ENCODE measurements at regions not wholly inside any gene's neighbourhood (a gene's known extent, or its start where the extent isn't known, plus 50 kb on each side); places are given as distances from the start of the nearest gene placed in this dataset.

DNA sequence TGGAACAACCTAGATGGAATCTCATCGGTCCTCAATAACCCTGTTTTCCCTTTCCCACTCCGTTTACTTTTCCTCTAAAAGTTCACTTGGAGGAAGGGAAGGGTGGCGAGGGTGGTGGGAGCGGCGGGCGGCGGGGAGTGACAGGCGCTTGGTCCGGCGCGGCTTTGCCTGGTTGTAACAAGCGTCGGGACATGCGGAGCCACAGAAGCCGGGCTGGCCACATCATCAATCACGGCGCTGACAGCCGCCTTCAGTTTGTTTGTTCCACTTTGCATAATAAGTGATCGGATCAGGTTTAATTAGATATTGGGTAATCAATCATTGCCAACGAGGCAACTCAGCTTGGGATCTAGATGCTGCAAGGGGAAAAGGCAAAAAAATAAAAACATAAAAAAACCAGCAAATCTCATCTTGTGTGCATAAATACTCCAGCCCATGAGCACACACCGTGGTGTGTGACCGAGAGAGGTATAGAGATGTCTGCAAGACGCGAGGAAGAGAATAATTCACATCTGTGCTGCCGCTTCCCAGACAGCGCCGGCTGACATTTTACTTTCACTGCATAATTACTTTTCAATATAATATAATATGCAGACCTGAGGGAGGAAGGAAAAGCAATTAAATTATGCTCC lies 396.2 kb upstream of the IRX4 start:
- DNase-seq (ENCODE audit: low read depth in 1 of 2, low spot score in 1 of 2), result no peak

DNA sequence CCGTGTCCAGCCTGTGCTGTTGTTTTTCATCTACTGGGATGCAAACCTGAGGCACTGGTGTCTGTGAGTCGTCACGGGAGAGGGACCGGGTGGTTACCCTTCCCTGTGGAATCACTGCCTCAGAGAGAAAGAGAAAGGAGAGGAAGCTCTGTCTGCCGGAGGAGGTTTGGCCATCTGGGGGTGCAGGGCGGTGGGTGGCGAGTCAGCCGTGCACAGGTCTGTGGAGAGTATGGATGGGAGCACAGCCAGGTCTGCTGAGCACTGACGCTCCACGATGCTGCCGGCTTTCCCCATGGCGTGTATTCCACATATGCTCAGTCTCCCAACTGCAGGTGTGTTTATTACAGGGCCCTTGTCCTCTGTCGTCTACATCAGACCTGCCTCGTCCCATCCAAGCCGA lies 395.2 kb upstream of the IRX4 start:
- DNase-seq (ENCODE audit: low read depth in 1 of 2, low spot score in 1 of 2), result no peak

DNA sequence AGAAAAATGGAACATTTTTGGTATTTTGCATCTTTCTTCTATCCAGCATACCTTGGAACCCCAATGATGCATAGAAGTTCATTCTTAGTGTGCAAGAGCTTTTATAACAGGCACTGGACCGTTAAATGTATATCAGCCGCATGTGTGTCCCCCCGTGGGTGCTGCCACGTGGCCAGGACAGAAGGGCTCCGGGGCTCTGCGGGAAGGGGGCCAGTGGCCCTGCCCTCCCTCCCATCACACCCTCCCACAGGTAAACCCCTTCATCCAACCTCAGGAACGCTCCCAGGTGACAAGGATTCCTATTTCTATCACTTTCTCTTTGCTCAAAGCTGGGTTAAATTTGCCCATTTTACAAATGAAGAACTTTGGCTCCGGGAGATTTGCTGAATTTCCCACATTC lies 393.4 kb upstream of the IRX4 start:
- no peak for DNase-seq (ENCODE audit: low read depth in 1 of 2, low spot score in 1 of 2)

DNA sequence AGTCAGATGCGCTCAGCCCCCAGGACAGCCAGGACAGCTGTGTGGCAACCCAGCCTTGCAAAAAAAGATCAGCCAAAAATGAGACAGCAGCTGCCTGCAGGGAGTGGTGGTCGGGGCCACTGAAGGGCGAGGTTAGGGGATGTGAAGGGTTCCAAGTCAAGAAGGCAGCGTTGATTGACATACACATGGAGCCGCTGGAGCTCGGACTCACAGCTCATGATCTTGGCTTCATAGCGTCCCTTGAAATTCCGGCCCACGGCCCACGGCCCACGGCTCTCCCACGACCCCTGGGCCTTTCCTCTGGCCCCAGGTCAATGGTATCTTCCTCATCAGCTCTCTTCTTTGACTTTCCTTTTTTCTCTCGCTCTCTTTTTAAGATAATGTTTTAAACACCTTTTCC lies 390.0 kb upstream of the IRX4 start:
- no peak for DNase-seq (ENCODE audit: low read depth in 1 of 2, low spot score in 1 of 2)

DNA sequence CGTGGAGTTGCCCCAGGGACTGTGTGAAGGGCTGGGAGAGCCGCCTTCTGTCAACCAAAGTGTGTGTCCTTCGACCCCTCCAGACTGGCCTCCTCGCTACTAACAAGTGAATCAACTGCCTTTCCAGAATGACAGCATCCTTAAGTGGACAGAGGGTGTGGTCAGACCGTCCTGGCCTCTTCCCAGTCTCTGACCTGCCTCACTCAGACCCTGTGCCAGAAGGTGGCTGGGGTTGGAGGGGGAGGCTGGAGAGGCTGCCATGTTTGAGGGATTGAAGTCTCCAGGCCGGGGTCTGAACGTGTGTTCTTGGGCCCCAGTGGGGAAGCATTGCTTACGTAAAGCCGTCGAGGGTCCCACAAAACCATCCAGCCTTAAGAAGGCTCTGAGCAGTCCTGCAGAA lies 389.3 kb upstream of the IRX4 start:
- no peak for DNase-seq (ENCODE audit: low read depth in 1 of 2, low spot score in 1 of 2)

DNA sequence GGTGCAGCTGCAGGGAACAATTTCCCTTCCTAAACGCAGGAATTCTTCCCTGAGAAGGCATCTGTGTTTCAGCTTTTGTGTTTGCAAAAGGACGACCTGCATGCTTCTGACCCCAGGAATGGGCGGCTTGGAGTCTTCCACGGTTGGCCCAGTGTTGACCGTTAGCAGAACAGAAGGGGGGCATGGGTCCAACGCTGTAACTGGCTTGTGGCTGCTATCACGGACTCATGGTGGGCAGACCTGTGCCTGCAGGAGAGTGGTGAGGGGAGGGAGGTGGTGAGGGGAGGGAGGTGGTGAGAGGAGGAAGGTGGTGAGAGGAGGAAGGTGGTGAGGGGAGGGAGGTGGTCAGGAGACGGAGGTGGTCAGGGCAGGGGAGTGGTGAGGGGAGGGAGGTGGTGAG lies 388.6 kb upstream of the IRX4 start:
- no peak for DNase-seq (ENCODE audit: low read depth in 1 of 2, low spot score in 1 of 2)

DNA sequence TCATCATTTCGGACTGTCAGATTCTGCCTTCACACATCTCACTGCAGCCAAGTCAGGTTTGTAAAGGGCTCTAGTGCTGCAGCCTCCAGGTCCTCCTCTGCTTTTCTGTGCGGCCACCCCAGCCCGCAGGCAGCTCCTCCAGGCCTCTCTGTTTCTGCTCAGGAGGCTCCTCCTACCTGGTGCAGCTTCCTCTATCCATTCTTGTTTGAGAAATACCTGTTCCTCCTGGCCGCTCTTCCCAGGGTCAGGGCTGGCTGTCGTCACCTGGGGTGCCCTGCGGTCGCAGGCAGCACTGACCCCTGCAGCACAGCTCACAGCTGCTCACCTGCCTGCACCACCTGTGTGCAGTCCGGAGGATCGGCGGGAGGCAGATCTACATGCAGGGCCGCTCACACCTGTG lies 387.7 kb upstream of the IRX4 start:
- no peak for DNase-seq (ENCODE audit: low read depth in 1 of 2, low spot score in 1 of 2)

DNA sequence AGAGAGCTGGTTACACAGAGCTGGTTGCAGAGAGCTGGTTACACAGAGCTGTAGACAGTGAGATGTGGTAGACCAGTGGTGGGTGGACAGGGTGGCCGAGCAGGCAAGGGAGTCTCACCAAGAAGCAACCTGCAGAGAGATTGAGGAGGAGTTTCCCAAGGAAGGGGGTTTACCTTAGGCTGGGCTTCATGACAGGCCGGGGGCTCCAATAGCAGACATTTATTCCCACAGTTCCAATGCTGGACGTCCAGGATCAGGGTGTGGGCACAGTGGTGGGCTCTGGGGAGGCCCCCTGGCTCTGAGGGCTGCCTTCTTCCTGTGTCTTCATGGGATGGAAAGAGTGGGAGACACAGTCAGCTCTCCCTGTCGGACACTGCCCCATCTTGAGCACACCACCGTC lies 386.9 kb upstream of the IRX4 start:
- no peak for DNase-seq (ENCODE audit: low read depth in 1 of 2, low spot score in 1 of 2)

DNA sequence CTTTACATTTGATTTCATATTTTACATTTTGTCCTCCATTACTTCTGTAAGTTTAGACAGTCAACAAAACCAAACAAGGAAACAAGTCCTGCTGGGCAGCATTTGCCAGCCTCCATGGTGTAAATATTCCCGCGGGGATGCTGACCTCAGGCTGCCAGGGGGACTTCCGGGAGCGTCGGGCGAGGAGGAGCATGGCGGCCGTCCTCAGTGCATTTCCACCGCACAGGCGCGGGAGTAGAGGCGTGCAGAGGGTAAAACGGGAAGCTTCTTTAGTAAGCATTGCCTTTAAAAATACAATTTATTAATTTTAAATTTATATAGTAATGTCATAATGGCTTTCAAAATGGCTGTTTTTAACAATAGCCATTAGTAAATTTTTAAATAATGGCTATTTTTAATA lies 385.3 kb upstream of the IRX4 start:
- DNase-seq (ENCODE audit: low read depth in 1 of 2, low spot score in 1 of 2), result no peak

DNA sequence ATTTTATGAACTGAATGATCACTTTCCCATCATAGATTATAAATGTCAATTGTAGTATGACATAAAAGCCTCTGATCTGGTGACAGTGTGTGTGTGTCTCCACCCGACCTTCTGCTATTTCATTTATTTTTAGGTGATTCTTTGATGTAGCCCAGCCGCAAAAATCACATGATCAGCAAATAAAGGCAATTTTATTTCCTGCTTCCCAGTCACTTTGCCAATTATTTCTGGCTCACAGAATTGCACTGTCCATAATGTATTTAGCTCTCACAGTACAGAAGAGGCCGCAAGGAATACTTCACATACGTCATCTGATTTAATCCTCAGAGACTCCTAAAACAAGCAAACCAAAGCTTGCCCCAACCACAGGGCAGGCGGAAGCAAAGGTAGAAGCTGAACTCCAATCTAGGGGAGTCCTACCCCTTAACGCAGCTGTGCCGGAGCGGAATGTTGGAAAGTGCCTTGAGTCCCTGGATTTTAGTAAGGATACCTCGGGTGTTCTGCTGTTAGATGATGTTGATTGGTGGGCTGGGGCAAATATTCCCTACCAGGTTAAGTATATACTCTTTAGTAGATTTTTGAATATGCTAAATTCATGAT lies 384.0 kb upstream of the IRX4 start:
- no peak for DNase-seq (ENCODE audit: low read depth in 1 of 2, low spot score in 1 of 2)

DNA sequence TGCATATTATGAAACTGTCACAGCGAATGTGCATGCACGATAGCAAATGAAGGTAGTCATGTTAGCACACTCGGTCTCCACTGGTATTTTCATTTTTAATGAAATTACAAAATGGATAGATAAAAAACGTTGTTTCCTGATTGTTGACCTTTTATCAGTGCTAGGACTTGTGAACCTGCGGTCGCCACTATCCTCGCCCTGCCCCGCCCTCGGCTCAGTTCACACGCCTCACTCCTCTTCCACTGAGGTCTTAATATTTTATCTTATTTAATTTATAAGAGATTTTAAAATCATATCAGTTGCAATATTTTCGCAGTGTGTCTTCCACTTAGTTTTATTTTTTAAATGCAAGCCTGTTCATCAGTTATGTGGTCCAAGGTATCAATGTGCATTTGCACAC lies 382.6 kb upstream of the IRX4 start:
- no peak for DNase-seq (ENCODE audit: low read depth in 1 of 2, low spot score in 1 of 2)

DNA sequence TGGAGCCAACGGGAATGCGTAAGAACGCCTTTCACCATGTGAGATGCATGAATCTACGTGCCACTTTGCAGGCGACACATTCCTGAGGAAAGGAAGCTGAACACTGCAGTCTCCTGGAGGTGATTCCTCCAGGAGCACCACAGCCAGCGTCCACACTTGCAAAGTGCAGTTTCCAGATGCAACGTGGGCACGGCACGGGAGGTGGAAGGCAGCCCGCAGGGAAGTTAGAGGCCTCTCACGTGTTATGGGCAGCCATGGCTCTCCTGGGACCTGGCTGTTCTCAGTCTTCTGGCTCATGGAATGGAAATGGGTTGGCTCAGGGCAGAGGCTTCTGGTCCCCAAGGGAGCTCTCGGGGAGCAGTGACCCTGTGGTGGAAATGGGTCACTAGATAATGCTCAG lies 381.0 kb upstream of the IRX4 start:
- no peak for DNase-seq (ENCODE audit: low read depth in 1 of 2, low spot score in 1 of 2)

DNA sequence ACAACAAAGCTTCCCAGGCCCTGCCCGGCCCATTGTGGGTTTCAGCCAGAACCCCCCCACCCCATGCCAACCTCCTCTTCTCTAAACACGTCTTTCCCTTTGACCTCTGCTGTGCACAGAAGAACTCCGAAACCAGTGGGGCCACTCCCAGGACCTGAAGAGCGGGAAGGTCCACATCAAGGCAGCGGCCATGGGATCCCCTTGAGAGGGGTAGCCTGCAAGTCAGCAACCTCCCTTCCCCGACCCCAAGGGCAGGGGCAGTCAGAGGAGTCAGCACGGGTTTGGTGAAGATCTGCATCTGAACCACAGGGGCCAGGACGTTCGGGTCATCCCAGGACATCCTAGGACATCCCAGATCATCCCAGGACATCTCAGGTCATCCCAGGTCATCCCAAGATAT lies 379.9 kb upstream of the IRX4 start:
- no peak for DNase-seq (ENCODE audit: low read depth in 1 of 2, low spot score in 1 of 2)

DNA sequence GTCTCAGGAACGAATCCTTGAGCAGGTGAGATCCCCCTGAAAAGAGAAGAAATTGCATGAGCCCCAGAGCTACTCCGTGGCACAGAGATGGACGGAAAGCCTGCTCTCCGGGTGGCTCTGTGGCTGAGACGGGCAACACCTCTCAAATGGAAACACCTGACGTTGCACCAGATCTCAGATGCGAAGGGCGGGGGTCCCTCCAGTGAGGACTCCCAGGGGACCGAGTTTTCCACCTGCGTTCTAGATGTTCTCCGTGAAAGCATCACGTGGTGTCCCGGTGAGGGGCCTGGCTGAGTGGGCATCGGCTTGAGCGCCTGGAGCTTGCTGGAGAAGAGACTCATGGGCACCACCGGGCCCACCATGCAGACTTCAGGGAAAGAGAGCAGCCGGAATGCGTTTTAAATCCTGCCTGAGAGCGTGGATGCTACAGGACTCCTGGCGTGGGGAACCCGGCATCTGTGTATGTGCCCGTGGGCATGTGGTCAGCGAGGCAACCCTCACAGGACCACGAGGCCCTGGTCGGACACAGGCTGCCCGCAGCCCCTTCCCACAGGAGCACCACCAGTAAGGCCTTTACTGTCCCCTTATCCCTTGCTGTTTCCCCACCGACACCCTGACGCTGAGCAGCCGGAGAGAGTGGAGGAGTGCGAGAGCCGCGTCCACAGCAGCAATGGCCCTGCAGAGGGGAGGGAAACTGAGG lies 378.4 kb upstream of the IRX4 start:
- DNase-seq (ENCODE audit: low read depth in 1 of 2, low spot score in 1 of 2), result no peak

DNA sequence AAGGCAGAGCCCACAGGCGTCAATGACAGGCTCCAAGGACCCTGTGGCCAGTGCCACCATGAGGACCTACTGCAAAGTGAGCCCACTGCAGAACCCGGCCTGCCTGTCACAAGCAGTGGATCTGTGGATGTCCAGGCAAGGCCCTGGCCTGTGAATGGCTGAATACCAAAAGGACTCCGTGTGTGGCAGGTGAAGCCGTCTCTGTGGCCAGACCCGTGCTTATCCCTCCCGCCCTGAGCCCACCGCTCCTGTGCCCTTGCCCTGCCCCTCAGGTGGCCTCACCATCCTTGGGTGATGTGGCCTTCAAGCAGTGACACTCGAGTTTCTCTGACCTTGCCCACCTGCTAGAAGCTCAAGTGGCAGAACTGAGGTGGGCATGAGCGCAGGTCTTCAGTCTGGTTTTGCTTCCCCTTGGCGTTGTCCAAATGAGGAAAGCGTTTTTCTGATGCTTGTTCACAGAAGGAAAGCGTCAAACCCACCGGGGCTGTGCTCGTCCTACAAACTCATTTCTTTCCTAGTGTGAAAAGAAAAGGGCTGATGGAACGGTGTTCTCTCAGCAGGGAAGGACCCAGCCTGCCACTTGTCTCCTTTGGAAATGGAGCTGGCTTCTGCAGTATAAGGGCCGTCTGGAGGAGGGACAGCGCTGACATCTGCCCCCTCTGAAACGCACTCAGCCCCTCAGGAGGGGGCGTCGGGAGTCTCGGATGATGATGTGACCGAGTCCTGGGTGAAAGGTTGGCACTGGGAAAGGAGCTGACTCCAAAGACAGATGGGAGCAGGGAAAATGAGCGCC lies 377.7 kb upstream of the IRX4 start:
- no peak for DNase-seq (ENCODE audit: low read depth in 1 of 2, low spot score in 1 of 2)

DNA sequence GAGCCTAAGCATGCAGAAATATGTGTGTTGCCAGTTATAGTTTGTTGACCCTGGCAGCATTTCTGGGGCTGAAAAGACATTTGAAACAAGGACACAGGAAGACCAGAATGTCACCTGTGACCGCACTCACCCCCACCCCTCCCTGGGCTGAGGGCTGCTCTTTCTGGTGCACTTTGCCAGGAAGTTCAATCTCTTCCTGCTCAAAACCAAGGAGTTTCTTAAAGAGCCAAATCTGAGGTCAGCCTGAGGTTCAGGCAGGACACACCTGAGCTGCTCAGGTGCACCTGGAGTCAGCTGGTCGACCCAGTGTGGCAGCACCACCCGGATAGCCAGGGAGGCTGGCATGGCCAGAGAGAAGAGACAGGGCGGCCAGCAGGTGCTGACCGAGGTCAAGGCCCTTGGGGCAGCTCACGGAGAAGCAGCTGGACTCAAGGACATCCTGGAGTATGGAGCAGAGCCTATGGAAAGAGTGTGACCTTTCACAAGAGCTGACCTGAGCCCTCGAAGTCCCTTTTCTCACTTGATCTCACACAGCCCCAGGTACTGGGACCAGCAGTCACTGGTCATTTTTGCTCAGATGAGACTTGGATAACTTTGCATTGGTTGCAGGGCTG lies 376.9 kb upstream of the IRX4 start:
- DNase-seq (ENCODE audit: low read depth in 1 of 2, low spot score in 1 of 2), result no peak

DNA sequence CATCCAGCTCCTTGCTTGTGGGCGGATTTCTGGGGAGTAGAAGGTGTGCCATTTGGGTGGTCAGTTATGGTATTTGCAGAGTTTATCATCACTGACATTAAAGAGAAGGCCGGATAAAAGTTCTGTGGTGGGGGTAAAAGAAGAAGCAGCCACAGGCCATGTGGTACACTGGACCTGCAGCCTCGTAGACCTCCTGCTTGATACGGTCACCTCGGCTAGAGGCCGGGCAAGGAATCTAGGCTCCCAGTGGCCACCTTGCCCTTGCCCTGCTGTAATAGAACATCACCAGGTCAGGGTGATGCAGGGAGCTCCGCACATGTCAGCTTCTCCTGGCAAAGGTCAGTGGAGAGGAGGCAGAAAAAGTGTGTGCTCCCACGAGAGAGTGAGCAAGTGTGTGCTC lies 376.1 kb upstream of the IRX4 start:
- DNase-seq (ENCODE audit: low read depth in 1 of 2, low spot score in 1 of 2), result no peak

DNA sequence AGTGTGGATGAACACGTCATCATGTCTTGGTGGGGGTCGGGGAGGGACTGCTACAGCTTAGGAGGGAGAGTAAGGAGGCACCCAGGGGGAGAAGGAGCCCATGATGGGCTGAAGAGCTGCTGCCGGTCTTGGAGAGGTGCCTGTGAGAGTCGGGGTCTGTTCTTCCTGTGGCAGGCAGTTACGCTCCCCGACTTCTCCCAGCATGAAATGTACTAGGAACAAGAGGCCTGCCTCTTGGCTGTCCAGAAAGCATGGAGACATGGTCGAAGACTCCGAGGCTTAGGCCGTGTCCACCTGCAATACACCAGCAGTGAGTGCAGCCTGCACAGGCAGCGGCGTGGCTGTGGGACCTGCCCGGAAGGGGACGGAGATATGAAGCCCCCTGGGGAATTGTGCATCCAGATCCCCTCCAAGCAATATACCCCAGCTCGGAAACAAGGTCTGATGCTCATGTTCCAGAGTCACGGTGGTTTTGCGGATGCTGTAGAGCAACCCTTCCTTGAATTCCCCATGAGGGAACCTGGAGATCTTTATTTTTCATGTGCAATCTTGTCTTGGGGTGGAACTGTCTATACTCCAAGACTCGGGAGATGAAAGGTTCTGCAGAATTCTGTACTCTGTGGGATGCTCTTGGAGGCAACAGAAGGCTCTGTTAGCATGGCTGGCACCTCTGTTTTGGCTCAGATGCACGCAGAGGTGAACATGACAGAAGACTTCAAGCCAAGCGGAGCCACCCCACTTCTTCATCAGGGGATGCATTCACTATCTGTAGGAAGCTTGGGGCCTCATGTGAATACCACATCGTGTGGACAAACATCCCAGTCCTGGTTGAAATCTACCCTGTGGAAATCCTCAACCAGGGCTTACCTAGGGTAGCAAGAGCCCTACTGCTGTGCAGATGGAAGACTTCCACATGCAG lies 374.9 kb upstream of the IRX4 start:
- no peak for DNase-seq (ENCODE audit: low read depth in 1 of 2, low spot score in 1 of 2)

DNA sequence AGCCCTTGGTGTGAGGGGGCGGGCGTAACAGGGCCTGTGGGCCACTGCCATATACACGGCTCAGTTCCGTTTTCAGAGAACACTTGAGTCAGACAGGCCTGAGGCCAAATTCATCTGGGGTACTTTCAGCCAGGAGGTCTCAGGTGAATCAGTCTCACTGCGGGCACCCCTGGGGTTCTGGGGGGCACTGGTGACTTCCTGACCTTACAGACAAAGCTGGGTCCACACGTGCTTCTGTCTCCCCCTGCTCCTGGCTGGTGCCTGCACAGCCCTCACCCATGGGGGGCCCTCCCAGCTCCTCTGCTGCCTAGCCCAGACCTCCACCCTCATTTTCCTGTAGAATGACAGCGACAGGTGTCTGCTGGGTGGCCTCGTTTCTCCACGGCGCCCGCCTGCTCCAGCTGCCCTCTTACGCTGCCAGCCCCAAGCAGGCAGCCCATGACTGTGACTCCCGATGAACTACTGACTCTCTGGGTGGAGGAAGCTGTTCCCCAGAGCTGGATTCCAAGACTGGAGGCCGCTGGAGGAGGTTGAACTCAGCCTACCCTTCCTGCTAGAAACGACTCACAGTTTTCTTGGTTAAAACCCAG lies 374.1 kb upstream of the IRX4 start:
- no peak for DNase-seq (ENCODE audit: low read depth in 1 of 2, low spot score in 1 of 2)

Measured in activated T-helper 1 cell treated with anti-CD3 and anti-CD28 coated beads, Interleukin-2, amount 50 U/mL, for 16 hours (primary cell).